H9 (cell line): ENCODE measurements at regions not wholly inside any gene's neighbourhood (a gene's known extent, or its start where the extent isn't known, plus 50 kb on each side); places are given as distances from the start of the nearest gene placed in this dataset.

ENCODE experiments used
- DNase-seq: peaks from one replicate; pipeline ENCODE4 v3.0.0-alpha.2; 2017
- H2AFZ ChIP-seq: one replicate; pipeline ENCODE4 v1.6.1; 2013; ENCODE audit warnings: mild to moderate bottlenecking, low read length, control low read depth, moderate library complexity
- H2AK5ac ChIP-seq: 2 replicates; pipeline ENCODE4 v1.6.1; 2013; ENCODE audit warnings: low read length, control low read depth, mixed read lengths; ENCODE audit not compliant: insufficient read length
- H2BK120ac ChIP-seq: one replicate; pipeline ENCODE4 v1.6.1; 2013; ENCODE audit warnings: low read depth, mild to moderate bottlenecking, low read length, control low read depth, inconsistent platforms; ENCODE audit not compliant: poor library complexity, severe bottlenecking
- H2BK12ac ChIP-seq: 2 replicates; pipeline ENCODE4 v1.6.1; 2013; ENCODE audit warnings: low read length, control low read depth, mixed read lengths, low read depth; ENCODE audit not compliant: insufficient read length
- H2BK15ac ChIP-seq: 2 replicates; pipeline ENCODE4 v1.6.1; 2013; ENCODE audit warnings: low read depth, low read length, control low read depth
- H2BK20ac ChIP-seq: one replicate; pipeline ENCODE4 v1.6.1; 2013; ENCODE audit warnings: low read depth, mild to moderate bottlenecking, low read length, control low read depth, inconsistent platforms; ENCODE audit not compliant: poor library complexity, severe bottlenecking
- H2BK5ac ChIP-seq: 2 replicates; pipeline ENCODE4 v1.6.1; 2013; ENCODE audit warnings: low read length, control low read depth, mixed read lengths; ENCODE audit not compliant: insufficient read length
- H3K14ac ChIP-seq: 2 replicates; pipeline ENCODE4 v1.6.1; 2013; ENCODE audit warnings: low read length, control low read depth; ENCODE audit not compliant: insufficient read depth
- H3K18ac ChIP-seq: 2 replicates; pipeline ENCODE4 v1.6.1; 2013; ENCODE audit warnings: low read depth, mild to moderate bottlenecking, mixed read lengths, low read length, control low read depth; ENCODE audit not compliant: insufficient read length
- H3K23ac ChIP-seq: 2 replicates; pipeline ENCODE4 v1.6.1; 2013; ENCODE audit warnings: low read length, control low read depth, mixed read lengths, low read depth; ENCODE audit not compliant: insufficient read length
- H3K23me2 ChIP-seq: 2 replicates; pipeline ENCODE4 v1.6.1; 2013; ENCODE audit warnings: low read depth, mild to moderate bottlenecking, mixed read lengths, low read length, control low read depth; ENCODE audit not compliant: insufficient read length, poor library complexity, severe bottlenecking
- H3K27ac ChIP-seq: 2 replicates; pipeline ENCODE4 v1.5.1; 2013; ENCODE audit warnings: low read length, control low read depth, mixed read lengths, low read depth; ENCODE audit not compliant: insufficient read length
- H3K27me3 ChIP-seq: 2 replicates; pipeline ENCODE4 v1.6.1; 2013; ENCODE audit warnings: low read length, control low read depth, inconsistent platforms; ENCODE audit not compliant: insufficient read depth
- H3K4ac ChIP-seq: 2 replicates; pipeline ENCODE4 v1.6.1; 2013; ENCODE audit warnings: low read depth, mild to moderate bottlenecking, control low read depth, inconsistent platforms, low read length, moderate library complexity
- H3K4me1 ChIP-seq: 2 replicates; pipeline ENCODE4 v1.6.1; 2013; ENCODE audit warnings: low read length, control low read depth, inconsistent platforms; ENCODE audit not compliant: insufficient read depth
- H3K4me2 ChIP-seq: 2 replicates; pipeline ENCODE4 v1.6.1; 2013; ENCODE audit warnings: low read length, control low read depth, mixed read lengths; ENCODE audit not compliant: insufficient read length, insufficient read depth
- H3K56ac ChIP-seq: 2 replicates; pipeline ENCODE4 v1.6.1; 2013; ENCODE audit warnings: low read depth, mild to moderate bottlenecking, mixed read lengths, low read length, control low read depth; ENCODE audit not compliant: insufficient read length
- H3K79me1 ChIP-seq: 2 replicates; pipeline ENCODE4 v1.6.1; 2013; ENCODE audit warnings: low read depth, mild to moderate bottlenecking, moderate library complexity, low read length, control low read depth, inconsistent platforms; ENCODE audit not compliant: insufficient read depth, poor library complexity, severe bottlenecking
- H3K79me2 ChIP-seq: 2 replicates; pipeline ENCODE4 v1.6.1; 2013; ENCODE audit warnings: low read length, control low read depth, inconsistent platforms; ENCODE audit not compliant: insufficient read depth
- H3K9ac ChIP-seq: 2 replicates; pipeline ENCODE4 v1.6.1; 2013; ENCODE audit warnings: low read length, control low read depth, mixed read lengths; ENCODE audit not compliant: insufficient read length; ENCODE audit errors: extremely low read depth
- H3K9me3 ChIP-seq: one replicate; pipeline ENCODE4 v1.6.1; 2013; ENCODE audit warnings: low read depth, low read length, inconsistent platforms; ENCODE audit not compliant: control insufficient read depth
- H3T11ph ChIP-seq: one replicate; pipeline ENCODE4 v1.6.1; 2013; ENCODE audit warnings: mild to moderate bottlenecking, low read length, control low read depth, inconsistent platforms
- H4K20me1 ChIP-seq: one replicate; pipeline ENCODE4 v1.6.1; 2013; ENCODE audit not compliant: control insufficient read depth, insufficient read length, insufficient read depth
- H4K5ac ChIP-seq: 2 replicates; pipeline ENCODE4 v1.6.1; 2013; ENCODE audit warnings: low read depth, mild to moderate bottlenecking, mixed read lengths, low read length, control low read depth; ENCODE audit not compliant: insufficient read length
- H4K8ac ChIP-seq: replicated peaks from 2 replicates; pipeline ENCODE4 v1.6.1; 2013; ENCODE audit warnings: low read length, control low read depth, mixed read lengths, low read depth; ENCODE audit not compliant: insufficient read length
- H4K91ac ChIP-seq: 2 replicates; pipeline ENCODE4 v1.6.1; 2013; ENCODE audit warnings: low read depth, mild to moderate bottlenecking, moderate library complexity, mixed read lengths, low read length, control low read depth; ENCODE audit not compliant: insufficient read length
- H3K27ac Mint-ChIP-seq, 3 experiments: 2 replicates in 2 of 3; 3 replicates in 1 of 3; pipeline ENCODE4 v1.8.0; 2020 to 2021; ENCODE audit warnings: mixed read lengths in 3 of 3, mild to moderate bottlenecking in 1 of 3, moderate library complexity in 1 of 3
- H3K27me3 Mint-ChIP-seq: 2 replicates; pipeline ENCODE4 v1.8.0; 2021; ENCODE audit warnings: low read depth, mild to moderate bottlenecking, moderate library complexity, mixed read lengths
- H3K36me3 Mint-ChIP-seq, 3 experiments: 2 replicates in 2 of 3; 3 replicates in 1 of 3; pipeline ENCODE4 v1.8.0; 2020 to 2021; ENCODE audit warnings: low read depth in 3 of 3, mixed read lengths in 3 of 3; ENCODE audit not compliant: insufficient read depth in 1 of 3
- H3K4me1 Mint-ChIP-seq, 2 experiments: 2 replicates each; pipeline ENCODE4 v1.8.0; 2020; ENCODE audit warnings: mixed read lengths in 2 of 2
- H3K4me3 Mint-ChIP-seq, 2 experiments: 2 replicates in 1 of 2; 3 replicates in 1 of 2; pipeline ENCODE4 v1.8.0; 2020 to 2021; ENCODE audit warnings: mild to moderate bottlenecking in 2 of 2, mixed read lengths in 2 of 2, moderate library complexity in 1 of 2
- H3K9me3 Mint-ChIP-seq, 2 experiments: 2 replicates in 1 of 2; 3 replicates in 1 of 2; pipeline ENCODE4 v1.8.0; 2020; ENCODE audit warnings: mild to moderate bottlenecking in 2 of 2, mixed read lengths in 2 of 2, moderate library complexity in 1 of 2
- CTCF ChIP-seq: fragments of 200-600 bp; sonication (generic); conservative IDR thresholded peaks from 3 replicates; pipeline ENCODE4 v1.8.0; 2021; ENCODE audit warnings: antibody characterized with exemption, mild to moderate bottlenecking
- WGBS: extraction: QIAGEN DNeasy Blood & Tissue Kit; methylation state at CpG from one replicate; pipeline ENCODE4 v1.1.7; 2013; ENCODE audit warnings: missing lambda C conversion rate, low lambda C conversion rate, mixed read lengths; ENCODE audit not compliant: insufficient read length; ENCODE audit errors: extremely low coverage; 5-methylcytosine and 5-hydroxymethylcytosine counted together

DNA sequence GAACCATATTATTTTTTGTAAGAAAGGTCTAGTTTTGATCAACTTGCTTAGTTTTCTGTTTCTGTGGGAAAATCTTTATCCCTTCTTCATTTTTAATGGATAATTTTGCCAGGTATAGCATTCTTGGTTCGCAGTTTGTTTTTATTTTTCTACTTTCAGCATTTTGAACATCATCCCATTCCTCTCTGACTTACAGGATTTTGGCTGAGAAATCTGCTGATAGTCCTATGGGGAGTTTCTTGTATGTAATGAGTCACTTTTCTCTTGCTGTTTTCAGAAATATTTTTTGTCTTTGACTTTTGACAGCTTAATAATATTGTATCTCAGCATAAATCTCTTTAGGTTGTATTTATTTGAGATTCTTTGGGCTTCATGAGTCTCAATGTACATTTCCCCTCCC, 389.1 kb downstream of the PBX1 start:
- no peaks in the 10 kb centered on the region for H3K9me3 ChIP-seq
- H2AFZ ChIP-seq, result no peak overlapping the region
- H2BK15ac ChIP-seq, result no peak overlapping the region
- H4K8ac ChIP-seq, result no peak overlapping the region
- H3K36me3 Mint-ChIP-seq, result peaks cover 1 to 21% (median 11%) of the 10 kb centered on the region in 3 experiments; a peak in 6 of 7 replicates
- H2BK12ac ChIP-seq, result no peak overlapping the region
- no peaks in the 10 kb centered on the region for H3K27me3 Mint-ChIP-seq
- H2BK20ac ChIP-seq, result no peak overlapping the region
- no peak overlapping the region for H3K4me2 ChIP-seq
- H3K27ac Mint-ChIP-seq, result no peak overlapping the region
- no peaks in the 10 kb centered on the region for H3K79me2 ChIP-seq
- H4K5ac ChIP-seq, result no peak overlapping the region
- H3T11ph ChIP-seq, result no peak overlapping the region
- no peak overlapping the region for H3K4ac ChIP-seq
- H4K20me1 ChIP-seq, result no peaks in the 10 kb centered on the region
- no peak for TF ChIP-seq CTCF
- H3K4me1 ChIP-seq, result no peaks in the 10 kb centered on the region
- peaks cover 20 to 23% of the 10 kb centered on the region in 2 experiments for H3K9me3 Mint-ChIP-seq
- no peak overlapping the region for H2AK5ac ChIP-seq
- peaks cover 4 to 13% of the 10 kb centered on the region in 2 experiments; a peak in 3 of 4 replicates for H3K4me1 Mint-ChIP-seq
- WGBS, result no CpG with 5 or more reads among the region's 1 CpG
- no peak overlapping the region for H2BK120ac ChIP-seq
- no peak overlapping the region for H3K14ac ChIP-seq
- H3K23ac ChIP-seq, result no peak overlapping the region
- no peak overlapping the region for H3K18ac ChIP-seq
- no peak overlapping the region for H3K4me3 Mint-ChIP-seq
- no peak overlapping the region for H2BK5ac ChIP-seq
- DNase-seq, result no peak
- H3K56ac ChIP-seq, result no peak overlapping the region
- H3K23me2 ChIP-seq, result no peaks in the 10 kb centered on the region
- no peaks in the 10 kb centered on the region for H3K79me1 ChIP-seq
- H3K9ac ChIP-seq, result no peak overlapping the region
- no peak overlapping the region for H4K91ac ChIP-seq
- no peak overlapping the region for H3K27ac ChIP-seq
- H3K27me3 ChIP-seq, result peaks cover 2% of the 10 kb centered on the region; the same call in 1 of the 2 replicates
